OCI-LY3 (cell line): ENCODE measurements at regions not wholly inside any gene's neighbourhood (a gene's known extent, or its start where the extent isn't known, plus 50 kb on each side); places are given as distances from the start of the nearest gene placed in this dataset.

ENCODE experiments used
- CTCF ChIP-seq: fragments of 200-600, 300-600 bp; sonication (generic); IDR thresholded peaks from 2 replicates; pipeline ENCODE4 v1.5.1; 2014; ENCODE audit warnings: antibody characterized with exemption, low read length, low read depth
- EZH2phosphoT487 ChIP-seq: fragments of 200-600 bp; shearing (Covaris generic); IDR thresholded peaks from 2 replicates; pipeline ENCODE4 v1.6.1; 2018; ENCODE audit warnings: antibody characterized with exemption, mixed run types, low read depth

GRCh38 chr9:89670114-89670513 is 65.3 kb downstream of the GADD45G start:
- TF ChIP-seq CTCF = no peak
- TF ChIP-seq EZH2phosphoT487 = no peak
